H9 (cell line): ENCODE measurements at regions not wholly inside any gene's neighbourhood (a gene's known extent, or its start where the extent isn't known, plus 50 kb on each side); places are given as distances from the start of the nearest gene placed in this dataset.

Source experiments
- DNase-seq: peaks from one replicate; pipeline ENCODE4 v3.0.0-alpha.2; 2017
- H2AFZ ChIP-seq: one replicate; pipeline ENCODE4 v1.6.1; 2013; ENCODE audit warnings: mild to moderate bottlenecking, low read length, control low read depth, moderate library complexity
- H2AK5ac ChIP-seq: 2 replicates; pipeline ENCODE4 v1.6.1; 2013; ENCODE audit warnings: low read length, control low read depth, mixed read lengths; ENCODE audit not compliant: insufficient read length
- H2BK120ac ChIP-seq: one replicate; pipeline ENCODE4 v1.6.1; 2013; ENCODE audit warnings: low read depth, mild to moderate bottlenecking, low read length, control low read depth, inconsistent platforms; ENCODE audit not compliant: poor library complexity, severe bottlenecking
- H2BK12ac ChIP-seq: 2 replicates; pipeline ENCODE4 v1.6.1; 2013; ENCODE audit warnings: low read length, control low read depth, mixed read lengths, low read depth; ENCODE audit not compliant: insufficient read length
- H2BK15ac ChIP-seq: 2 replicates; pipeline ENCODE4 v1.6.1; 2013; ENCODE audit warnings: low read depth, low read length, control low read depth
- H2BK20ac ChIP-seq: one replicate; pipeline ENCODE4 v1.6.1; 2013; ENCODE audit warnings: low read depth, mild to moderate bottlenecking, low read length, control low read depth, inconsistent platforms; ENCODE audit not compliant: poor library complexity, severe bottlenecking
- H2BK5ac ChIP-seq: 2 replicates; pipeline ENCODE4 v1.6.1; 2013; ENCODE audit warnings: low read length, control low read depth, mixed read lengths; ENCODE audit not compliant: insufficient read length
- H3K14ac ChIP-seq: 2 replicates; pipeline ENCODE4 v1.6.1; 2013; ENCODE audit warnings: low read length, control low read depth; ENCODE audit not compliant: insufficient read depth
- H3K18ac ChIP-seq: 2 replicates; pipeline ENCODE4 v1.6.1; 2013; ENCODE audit warnings: low read depth, mild to moderate bottlenecking, mixed read lengths, low read length, control low read depth; ENCODE audit not compliant: insufficient read length
- H3K23ac ChIP-seq: 2 replicates; pipeline ENCODE4 v1.6.1; 2013; ENCODE audit warnings: low read length, control low read depth, mixed read lengths, low read depth; ENCODE audit not compliant: insufficient read length
- H3K23me2 ChIP-seq: 2 replicates; pipeline ENCODE4 v1.6.1; 2013; ENCODE audit warnings: low read depth, mild to moderate bottlenecking, mixed read lengths, low read length, control low read depth; ENCODE audit not compliant: insufficient read length, poor library complexity, severe bottlenecking
- H3K27ac ChIP-seq: 2 replicates; pipeline ENCODE4 v1.5.1; 2013; ENCODE audit warnings: low read length, control low read depth, mixed read lengths, low read depth; ENCODE audit not compliant: insufficient read length
- H3K27me3 ChIP-seq: 2 replicates; pipeline ENCODE4 v1.6.1; 2013; ENCODE audit warnings: low read length, control low read depth, inconsistent platforms; ENCODE audit not compliant: insufficient read depth
- H3K4ac ChIP-seq: 2 replicates; pipeline ENCODE4 v1.6.1; 2013; ENCODE audit warnings: low read depth, mild to moderate bottlenecking, control low read depth, inconsistent platforms, low read length, moderate library complexity
- H3K4me1 ChIP-seq: 2 replicates; pipeline ENCODE4 v1.6.1; 2013; ENCODE audit warnings: low read length, control low read depth, inconsistent platforms; ENCODE audit not compliant: insufficient read depth
- H3K4me2 ChIP-seq: 2 replicates; pipeline ENCODE4 v1.6.1; 2013; ENCODE audit warnings: low read length, control low read depth, mixed read lengths; ENCODE audit not compliant: insufficient read length, insufficient read depth
- H3K56ac ChIP-seq: 2 replicates; pipeline ENCODE4 v1.6.1; 2013; ENCODE audit warnings: low read depth, mild to moderate bottlenecking, mixed read lengths, low read length, control low read depth; ENCODE audit not compliant: insufficient read length
- H3K79me1 ChIP-seq: 2 replicates; pipeline ENCODE4 v1.6.1; 2013; ENCODE audit warnings: low read depth, mild to moderate bottlenecking, moderate library complexity, low read length, control low read depth, inconsistent platforms; ENCODE audit not compliant: insufficient read depth, poor library complexity, severe bottlenecking
- H3K79me2 ChIP-seq: 2 replicates; pipeline ENCODE4 v1.6.1; 2013; ENCODE audit warnings: low read length, control low read depth, inconsistent platforms; ENCODE audit not compliant: insufficient read depth
- H3K9ac ChIP-seq: 2 replicates; pipeline ENCODE4 v1.6.1; 2013; ENCODE audit warnings: low read length, control low read depth, mixed read lengths; ENCODE audit not compliant: insufficient read length; ENCODE audit errors: extremely low read depth
- H3K9me3 ChIP-seq: one replicate; pipeline ENCODE4 v1.6.1; 2013; ENCODE audit warnings: low read depth, low read length, inconsistent platforms; ENCODE audit not compliant: control insufficient read depth
- H3T11ph ChIP-seq: one replicate; pipeline ENCODE4 v1.6.1; 2013; ENCODE audit warnings: mild to moderate bottlenecking, low read length, control low read depth, inconsistent platforms
- H4K20me1 ChIP-seq: one replicate; pipeline ENCODE4 v1.6.1; 2013; ENCODE audit not compliant: control insufficient read depth, insufficient read length, insufficient read depth
- H4K5ac ChIP-seq: 2 replicates; pipeline ENCODE4 v1.6.1; 2013; ENCODE audit warnings: low read depth, mild to moderate bottlenecking, mixed read lengths, low read length, control low read depth; ENCODE audit not compliant: insufficient read length
- H4K8ac ChIP-seq: replicated peaks from 2 replicates; pipeline ENCODE4 v1.6.1; 2013; ENCODE audit warnings: low read length, control low read depth, mixed read lengths, low read depth; ENCODE audit not compliant: insufficient read length
- H4K91ac ChIP-seq: 2 replicates; pipeline ENCODE4 v1.6.1; 2013; ENCODE audit warnings: low read depth, mild to moderate bottlenecking, moderate library complexity, mixed read lengths, low read length, control low read depth; ENCODE audit not compliant: insufficient read length
- H3K27ac Mint-ChIP-seq, 3 experiments: 2 replicates in 2 of 3; 3 replicates in 1 of 3; pipeline ENCODE4 v1.8.0; 2020 to 2021; ENCODE audit warnings: mixed read lengths in 3 of 3, mild to moderate bottlenecking in 1 of 3, moderate library complexity in 1 of 3
- H3K27me3 Mint-ChIP-seq: 2 replicates; pipeline ENCODE4 v1.8.0; 2021; ENCODE audit warnings: low read depth, mild to moderate bottlenecking, moderate library complexity, mixed read lengths
- H3K36me3 Mint-ChIP-seq, 3 experiments: 2 replicates in 2 of 3; 3 replicates in 1 of 3; pipeline ENCODE4 v1.8.0; 2020 to 2021; ENCODE audit warnings: low read depth in 3 of 3, mixed read lengths in 3 of 3; ENCODE audit not compliant: insufficient read depth in 1 of 3
- H3K4me1 Mint-ChIP-seq, 2 experiments: 2 replicates each; pipeline ENCODE4 v1.8.0; 2020; ENCODE audit warnings: mixed read lengths in 2 of 2
- H3K4me3 Mint-ChIP-seq, 2 experiments: 2 replicates in 1 of 2; 3 replicates in 1 of 2; pipeline ENCODE4 v1.8.0; 2020 to 2021; ENCODE audit warnings: mild to moderate bottlenecking in 2 of 2, mixed read lengths in 2 of 2, moderate library complexity in 1 of 2
- H3K9me3 Mint-ChIP-seq, 2 experiments: 2 replicates in 1 of 2; 3 replicates in 1 of 2; pipeline ENCODE4 v1.8.0; 2020; ENCODE audit warnings: mild to moderate bottlenecking in 2 of 2, mixed read lengths in 2 of 2, moderate library complexity in 1 of 2
- CTCF ChIP-seq: fragments of 200-600 bp; sonication (generic); conservative IDR thresholded peaks from 3 replicates; pipeline ENCODE4 v1.8.0; 2021; ENCODE audit warnings: antibody characterized with exemption, mild to moderate bottlenecking
- whole genome bisulfite sequencing: extraction: QIAGEN DNeasy Blood & Tissue Kit; methylation state at CpG from one replicate; pipeline ENCODE4 v1.1.7; 2013; ENCODE audit warnings: missing lambda C conversion rate, low lambda C conversion rate, mixed read lengths; ENCODE audit not compliant: insufficient read length; ENCODE audit errors: extremely low coverage; 5-methylcytosine and 5-hydroxymethylcytosine counted together

GRCh38 chr14:95465358-95465757 lies 51.1 kb downstream of the SYNE3 start:
- Histone ChIP-seq H3K56ac (no peak overlapping the region), H2AFZ (no peak overlapping the region), H3K23ac (no peak overlapping the region), H2BK20ac (no peak overlapping the region), H3K79me1 (no peaks in the 10 kb centered on the region), H4K5ac (no peak overlapping the region), H3K4ac (no peak overlapping the region), H3K79me2 (no peaks in the 10 kb centered on the region), H4K8ac (no peak overlapping the region), H3K27me3 (no peaks in the 10 kb centered on the region; the same call in 1 of the 2 replicates), H4K91ac (no peak overlapping the region), H2BK15ac (no peak overlapping the region), H2BK5ac (no peak overlapping the region), H3K14ac (no peak overlapping the region), H3K27ac (no peak overlapping the region), H4K20me1 (no peaks in the 10 kb centered on the region), H2BK120ac (no peak overlapping the region), H3K23me2 (no peaks in the 10 kb centered on the region), H3K18ac (no peak overlapping the region), H3K9me3 (no peaks in the 10 kb centered on the region), H3T11ph (no peak overlapping the region), H2AK5ac (no peak overlapping the region), H3K4me1 (no peaks in the 10 kb centered on the region; the same call in 1 of the 2 replicates), H3K9ac (no peak overlapping the region), H3K4me2 (no peak overlapping the region), H2BK12ac (no peak overlapping the region)
- H3K4me1 Mint-ChIP-seq: peaks cover 20 to 25% of the 10 kb centered on the region in 2 experiments
- H3K36me3 Mint-ChIP-seq: no peaks in the 10 kb centered on the region
- H3K27me3 Mint-ChIP-seq: peaks cover 28% of the 10 kb centered on the region
- H3K4me3 Mint-ChIP-seq: no peak overlapping the region
- DNase-seq: no peak
- H3K27ac Mint-ChIP-seq: no peak overlapping the region
- WGBS: 100% methylated on average over 2 of the region's 3 CpGs
- H3K9me3 Mint-ChIP-seq: no peaks in the 10 kb centered on the region
- no peak for TF ChIP-seq CTCF
